ENCODE measurements at regions not wholly inside any gene's neighbourhood (a gene's known extent, or its start where the extent isn't known, plus 50 kb on each side); places are given as distances from the start of the nearest gene placed in this dataset.

- Histone ChIP-seq H3K9me3 (ENCODE audit: low read depth) (no peaks in the 10 kb centered on the region), H2AFZ (no peak overlapping the region), H3K9me2 (replicated peaks; ENCODE audit: insufficient read depth) (no peaks in the 10 kb centered on the region), H3K27ac (no peak overlapping the region), H4K20me1 (ENCODE audit: insufficient read depth, poor library complexity, severe bottlenecking) (no peaks in the 10 kb centered on the region), H3K4me1 (ENCODE audit: insufficient read depth) (no peaks in the 10 kb centered on the region), H3K4me2 (no peak overlapping the region), H3K27me3 (no peaks in the 10 kb centered on the region), H3K4me3 (no peak overlapping the region), H3K36me3 (replicated peaks; ENCODE audit: insufficient read depth, low read depth) (no peaks in the 10 kb centered on the region), H3K79me2 (no peaks in the 10 kb centered on the region)
- no peak for TF ChIP-seq EZH2phosphoT487 (IDR thresholded peaks at IDR 0.05; ENCODE audit: low read depth, severe bottlenecking, unreplicated experiment)
- no peak for TF ChIP-seq CTCF (IDR thresholded peaks at IDR 0.05; ENCODE audit: poor library complexity)
- TF ChIP-seq EZH2 (IDR thresholded peaks at IDR 0.05; ENCODE audit: borderline replicate concordance) = no peak
- DNase-seq (ENCODE audit: low spot score) = no peak
- 87% methylated on average over 4 of the region's 4 CpGs for WGBS (ENCODE audit: low lambda C conversion rate, missing lambda C conversion rate)
Measured at GRCh38 chr4:152218576-152218975, 317.3 kb downstream of the FBXW7 start.

GRCh38 chr4:152217896-152218295, 318.0 kb downstream of the FBXW7 start:
- H3K36me3 ChIP-seq (replicated peaks; ENCODE audit: insufficient read depth, low read depth) = no peaks in the 10 kb centered on the region
- no peak overlapping the region for H3K4me3 ChIP-seq
- TF ChIP-seq EZH2 (IDR thresholded peaks at IDR 0.05; ENCODE audit: borderline replicate concordance) (no peak), EZH2phosphoT487 (IDR thresholded peaks at IDR 0.05; ENCODE audit: low read depth, severe bottlenecking, unreplicated experiment) (no peak), CTCF (IDR thresholded peaks at IDR 0.05; ENCODE audit: poor library complexity) (no peak)
- H3K9me3 ChIP-seq (ENCODE audit: low read depth) = no peaks in the 10 kb centered on the region
- no peaks in the 10 kb centered on the region for H3K4me1 ChIP-seq (ENCODE audit: insufficient read depth)
- H4K20me1 ChIP-seq (ENCODE audit: insufficient read depth, poor library complexity, severe bottlenecking) = no peaks in the 10 kb centered on the region
- H3K27me3 ChIP-seq = no peaks in the 10 kb centered on the region
- no peak overlapping the region for H3K4me2 ChIP-seq
- H3K27ac ChIP-seq = no peak overlapping the region
- no peak overlapping the region for H2AFZ ChIP-seq
- no peaks in the 10 kb centered on the region for H3K79me2 ChIP-seq
- no peak for DNase-seq (ENCODE audit: low spot score)
- 87% methylated on average over 3 of the region's 3 CpGs for WGBS (ENCODE audit: low lambda C conversion rate, missing lambda C conversion rate)
- H3K9me2 ChIP-seq (replicated peaks; ENCODE audit: insufficient read depth) = no peaks in the 10 kb centered on the region

GRCh38 chr4:152211936-152212653, 323.8 kb downstream of the FBXW7 start:
- Histone ChIP-seq H3K9me2 (replicated peaks; ENCODE audit: insufficient read depth) (no peaks in the 10 kb centered on the region), H3K4me1 (ENCODE audit: insufficient read depth) (no peaks in the 10 kb centered on the region), H3K4me3 (no peak overlapping the region), H4K20me1 (ENCODE audit: insufficient read depth, poor library complexity, severe bottlenecking) (no peaks in the 10 kb centered on the region), H3K36me3 (replicated peaks; ENCODE audit: insufficient read depth, low read depth) (no peaks in the 10 kb centered on the region), H2AFZ (no peak overlapping the region), H3K27ac (no peak overlapping the region), H3K79me2 (no peaks in the 10 kb centered on the region), H3K9me3 (ENCODE audit: low read depth) (no peaks in the 10 kb centered on the region), H3K4me2 (no peak overlapping the region), H3K27me3 (no peaks in the 10 kb centered on the region)
- DNase-seq (ENCODE audit: low spot score) = no peak
- 69% methylated on average over 7 of the region's 7 CpGs for WGBS (ENCODE audit: low lambda C conversion rate, missing lambda C conversion rate)
- TF ChIP-seq CTCF (IDR thresholded peaks at IDR 0.05; ENCODE audit: poor library complexity) (no peak), EZH2 (IDR thresholded peaks at IDR 0.05; ENCODE audit: borderline replicate concordance) (no peak), EZH2phosphoT487 (IDR thresholded peaks at IDR 0.05; ENCODE audit: low read depth, severe bottlenecking, unreplicated experiment) (no peak)

Measured in hepatocyte (in vitro differentiated cells).